K562 (cell line): ENCODE measurements at regions not wholly inside any gene's neighbourhood (a gene's known extent, or its start where the extent isn't known, plus 50 kb on each side); places are given as distances from the start of the nearest gene placed in this dataset.

Source experiments
- ATAC-seq: fragments of 200-7000 bp; cut with Tn5 transposase; 3 replicates; pipeline ENCODE4 v1.9.1; 2020; ENCODE audit warnings: moderate library complexity
- BruUV-seq: library from RNA; stranded (reverse); fragments of 400-500 nt; replicated peaks from 2 replicates; lab custom pipeline; 2021; lab: Mats Ljungman, UMichigan
- CTCF ChIA-PET: fragments of 300-600 bp; formaldehyde crosslinking; extraction: SDS; loops from one replicate; lab custom pipeline; 2021; ENCODE audit warnings: low intra/inter-chr PET ratio; lab: Yijun Ruan, JAX
- POLR2A ChIA-PET: fragments of 300-600, 350-650 bp; sonication (Branson Sonifier 250); formaldehyde crosslinking; extraction: SDS; loops from one replicate; lab custom pipeline; 2021; ENCODE audit warnings: antibody characterized with exemption, inconsistent platforms; lab: Yijun Ruan, JAX
- DNase-seq, 4 experiments: peaks; one replicate each; pipeline versions ENCODE4 v3.0.0 to v3.0.0-alpha.2; 2011 to 2018; ENCODE audit warnings: low spot score in 3 of 4, mixed read lengths in 3 of 4; ENCODE audit errors: extremely low read depth in 1 of 4
- FAIRE-seq: peaks from 2 replicates; lab custom pipeline; 2011; peaks lifted over from hg19 to GRCh38; lab: Jason Lieb, UNC
- H2AFZ ChIP-seq: 2 replicates; pipeline ENCODE4 v1.6.0; 2011; ENCODE audit warnings: low read depth, low read length, control low read depth, inconsistent platforms
- H3K27ac ChIP-seq: fragments of 200-600 bp; 3 replicates; pipeline ENCODE4 v1.8.0; 2011; ENCODE audit warnings: low read depth, mild to moderate bottlenecking, control low read depth, inconsistent platforms, low read length, moderate library complexity, mixed read lengths; ENCODE audit errors: extremely low read depth
- H3K27me3 ChIP-seq, 2 experiments: fragments of 300-600 bp in 1 of 2; 2 replicates in 1 of 2; 3 replicates in 1 of 2; pipeline versions ENCODE4 v1.6.0 to v1.8.0; 2011; ENCODE audit warnings: inconsistent platforms in 2 of 2, low read length in 2 of 2, mild to moderate bottlenecking in 1 of 2, mixed read lengths in 1 of 2, moderate library complexity in 1 of 2; ENCODE audit not compliant: control insufficient read depth in 2 of 2, insufficient read depth in 2 of 2
- H3K36me3 ChIP-seq: fragments of 300-600 bp; 3 replicates; pipeline ENCODE4 v1.8.0; 2011; ENCODE audit warnings: mild to moderate bottlenecking, low read length, inconsistent platforms; ENCODE audit not compliant: control insufficient read depth, insufficient read depth
- H3K4me1 ChIP-seq, 2 experiments: fragments of 200-600 bp in 1 of 2; replicated peaks in 1 of 2; 2 replicates in 1 of 2; 3 replicates in 1 of 2; pipeline versions ENCODE4 v1.5.1 to v1.8.0; 2011; ENCODE audit warnings: inconsistent platforms in 2 of 2, low read length in 2 of 2, mild to moderate bottlenecking in 1 of 2, mixed read lengths in 1 of 2, moderate library complexity in 1 of 2; ENCODE audit not compliant: control insufficient read depth in 2 of 2, insufficient read depth in 2 of 2
- H3K4me2 ChIP-seq: 2 replicates; pipeline ENCODE4 v1.6.1; 2011; ENCODE audit warnings: low read length, control low read depth, inconsistent platforms, mixed read lengths; ENCODE audit not compliant: insufficient read depth
- H3K4me3 ChIP-seq: fragments of 200-600 bp; sonication (generic), shearing (Covaris generic); 2 replicates; pipeline ENCODE4 v1.5.1; 2016; ENCODE audit warnings: control low read depth, inconsistent platforms
- H3K79me2 ChIP-seq: fragments of 200-600 bp; 3 replicates; pipeline ENCODE4 v1.8.0; 2011; ENCODE audit warnings: low read length, inconsistent platforms; ENCODE audit not compliant: control insufficient read depth, insufficient read depth
- H3K9ac ChIP-seq, 2 experiments: 2 replicates each; pipeline versions ENCODE4 v1.6.0 to v1.6.1; 2011; ENCODE audit warnings: low read depth in 2 of 2, low read length in 2 of 2, control low read depth in 1 of 2, inconsistent platforms in 1 of 2, mild to moderate bottlenecking in 1 of 2, mixed read lengths in 1 of 2; ENCODE audit not compliant: insufficient read depth in 1 of 2
- H3K9me1 ChIP-seq: one replicate; pipeline ENCODE4 v1.6.0; 2011; ENCODE audit warnings: inconsistent platforms, mild to moderate bottlenecking, low read length, moderate library complexity; ENCODE audit not compliant: control insufficient read depth, insufficient read depth
- H3K9me3 ChIP-seq: replicated peaks from 2 replicates; pipeline ENCODE4 v1.5.1; 2011; ENCODE audit warnings: low read depth, low read length, inconsistent platforms; ENCODE audit not compliant: control insufficient read depth, insufficient read depth
- H4K20me1 ChIP-seq: replicated peaks from 2 replicates; pipeline ENCODE4 v1.6.1; 2011; ENCODE audit warnings: low read length, inconsistent platforms, mixed read lengths; ENCODE audit not compliant: control insufficient read depth, insufficient read depth
- BDP1 ChIP-seq: IDR thresholded peaks from 3 replicates; pipeline ENCODE4 v1.6.1; 2011; ENCODE audit not compliant: insufficient read length, insufficient read depth
- BHLHE40 ChIP-seq: IDR thresholded peaks from 2 replicates; pipeline ENCODE4 v1.6.1; 2011; ENCODE audit warnings: low read length, improper control_type of control experiment
- BMI1 ChIP-seq: fragments of 150-350 bp; IDR thresholded peaks from 2 replicates; pipeline ENCODE4 v1.6.1; 2014; ENCODE audit warnings: low read length
- CHD4 ChIP-seq: fragments of 200-600 bp; sonication (generic); IDR thresholded peaks from 3 replicates; pipeline ENCODE4 v1.6.1; 2012; ENCODE audit warnings: low read depth, mild to moderate bottlenecking, mixed read lengths, low read length, inconsistent platforms; ENCODE audit not compliant: insufficient read depth, insufficient replicate concordance, poor library complexity, severe bottlenecking
- EP400 ChIP-seq: fragments of 450-650 bp; IDR thresholded peaks from 2 replicates; pipeline ENCODE4 v1.6.1; 2017; ENCODE audit warnings: antibody characterized with exemption, mild to moderate bottlenecking, moderate library complexity
- ETV1 ChIP-seq: fragments of 450-650 bp; conservative IDR thresholded peaks from 2 replicates; pipeline ENCODE4 v1.6.1; 2016; ENCODE audit warnings: missing genetic modification characterization, control low read depth, low read depth, missing compliant biosample characterization
- HEY1 ChIP-seq: fragments of 250-450 bp; sonication (Bioruptor Pico); IDR thresholded peaks from 2 replicates; pipeline ENCODE4 v1.5.0; 2020; ENCODE audit warnings: mild to moderate bottlenecking, moderate library complexity, borderline replicate concordance
- MLLT1 ChIP-seq, 2 experiments: fragments of 450-650 bp; IDR thresholded peaks; 2 replicates each; pipeline ENCODE4 v1.6.1; 2016
- POU5F1 ChIP-seq: fragments of 150-350 bp; IDR thresholded peaks from 2 replicates; pipeline ENCODE4 v1.6.1; 2014; ENCODE audit warnings: borderline replicate concordance, low read length, low read depth, mild to moderate bottlenecking; ENCODE audit not compliant: partially characterized antibody
- PTRF ChIP-seq: fragments of 450-650 bp; IDR thresholded peaks from 2 replicates; pipeline ENCODE4 v1.6.1; 2016; ENCODE audit warnings: mild to moderate bottlenecking, missing genetic modification characterization, missing compliant biosample characterization
- SAFB2 ChIP-seq: fragments of 200-400 bp; formaldehyde crosslinking; IDR thresholded peaks from 2 replicates; pipeline ENCODE4 v1.6.1; 2018; ENCODE audit warnings: borderline replicate concordance, low read length, low read depth, moderate library complexity; ENCODE audit not compliant: severe bottlenecking
- ZNF280A ChIP-seq: fragments of 450-650 bp; IDR thresholded peaks from 2 replicates; pipeline ENCODE4 v1.6.1; 2018; ENCODE audit warnings: mild to moderate bottlenecking, low read depth; ENCODE audit not compliant: partially characterized antibody
- ZNF3 ChIP-seq: fragments of 250-450 bp; sonication (Bioruptor Pico); IDR thresholded peaks from 2 replicates; pipeline ENCODE4 v1.5.0; 2021; ENCODE audit warnings: mild to moderate bottlenecking, moderate library complexity
- ZNF436 ChIP-seq: fragments of 250-450, 450-650 bp; sonication (Bioruptor Pico); formaldehyde crosslinking; IDR thresholded peaks from 2 replicates; pipeline ENCODE4 v1.7.0; 2020; ENCODE audit warnings: mild to moderate bottlenecking
- ZNF79 ChIP-seq: fragments of 250-450 bp; sonication (Bioruptor Pico); IDR thresholded peaks from 2 replicates; pipeline ENCODE4 v1.4.0; 2020; ENCODE audit warnings: low read depth, mild to moderate bottlenecking, moderate library complexity
- WGBS: fragments of 100-300 bp; shearing (Covaris generic); methylation state at CpG from one replicate; pipeline ENCODE4 v1.1.6; 2016; ENCODE audit warnings: low coverage, mixed read lengths; ENCODE audit not compliant: insufficient coverage; ENCODE audit errors: missing lambda C conversion rate; 5-methylcytosine and 5-hydroxymethylcytosine counted together
- in situ Hi-C: fragments of 300-500 bp; cut with MboI; formaldehyde crosslinking; loops from 4 replicates; pipeline ENCODE4 v1.15.0; 2018; ENCODE audit warnings: inconsistent platforms, mixed read lengths
- intact Hi-C: fragments of 100-400 bp; cut with micrococcal nuclease; formaldehyde crosslinking; loops from 2 replicates; pipeline ENCODE4 v1.14.2; 2022
- TF ChIP-seq, protein P1 (sequence below): fragments of 150-350 bp; IDR thresholded peaks from 2 replicates; pipeline ENCODE4 v1.6.1; 2014; ENCODE audit warnings: low read depth, mild to moderate bottlenecking, low read length, borderline replicate concordance

DNA sequence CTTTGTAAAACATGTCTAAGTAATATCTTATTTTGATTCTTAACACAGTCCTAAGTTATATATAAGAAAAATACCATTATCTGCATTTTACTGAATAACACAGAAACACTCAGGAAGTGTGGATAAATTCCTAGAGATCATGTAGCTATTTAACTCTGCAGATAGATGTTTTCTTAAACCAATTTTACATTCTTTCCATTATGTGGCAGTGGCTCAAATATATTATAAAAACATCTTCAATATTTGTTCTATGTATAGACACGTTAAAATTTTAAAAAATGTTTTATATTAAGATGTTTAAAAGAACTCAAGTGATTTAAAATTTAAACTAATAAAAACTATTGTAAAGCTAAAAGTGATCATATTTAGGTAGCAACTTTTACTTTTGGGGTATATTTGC is 683.8 kb downstream of the DIPK2A start:
- Histone ChIP-seq H3K36me3 (no peaks in the 10 kb centered on the region), H3K27ac (no peak overlapping the region), H3K27me3 (no peaks in the 10 kb centered on the region), H3K4me3 (no peak overlapping the region), H4K20me1 (no peaks in the 10 kb centered on the region), H3K4me2 (no peak overlapping the region), H3K4me1 (no peaks in the 10 kb centered on the region), H3K9me1 (no peaks in the 10 kb centered on the region), H3K9me3 (no peaks in the 10 kb centered on the region), H3K79me2 (no peaks in the 10 kb centered on the region), H2AFZ (no peak overlapping the region), H3K9ac (no peak overlapping the region)
- ATAC-seq (no peak), DNase-seq (no peak), FAIRE-seq (no peak)
- WGBS, result 0% methylated on average over 1 of the region's 1 CpG
- POLR2A ChIA-PET, result no interaction called here
- CTCF ChIA-PET, result no interaction called here
- intact Hi-C loops (no loop called here), in situ Hi-C loops (no loop called here)
- no TSS peak for BruUV-seq
- TF ChIP-seq, protein P1, sequence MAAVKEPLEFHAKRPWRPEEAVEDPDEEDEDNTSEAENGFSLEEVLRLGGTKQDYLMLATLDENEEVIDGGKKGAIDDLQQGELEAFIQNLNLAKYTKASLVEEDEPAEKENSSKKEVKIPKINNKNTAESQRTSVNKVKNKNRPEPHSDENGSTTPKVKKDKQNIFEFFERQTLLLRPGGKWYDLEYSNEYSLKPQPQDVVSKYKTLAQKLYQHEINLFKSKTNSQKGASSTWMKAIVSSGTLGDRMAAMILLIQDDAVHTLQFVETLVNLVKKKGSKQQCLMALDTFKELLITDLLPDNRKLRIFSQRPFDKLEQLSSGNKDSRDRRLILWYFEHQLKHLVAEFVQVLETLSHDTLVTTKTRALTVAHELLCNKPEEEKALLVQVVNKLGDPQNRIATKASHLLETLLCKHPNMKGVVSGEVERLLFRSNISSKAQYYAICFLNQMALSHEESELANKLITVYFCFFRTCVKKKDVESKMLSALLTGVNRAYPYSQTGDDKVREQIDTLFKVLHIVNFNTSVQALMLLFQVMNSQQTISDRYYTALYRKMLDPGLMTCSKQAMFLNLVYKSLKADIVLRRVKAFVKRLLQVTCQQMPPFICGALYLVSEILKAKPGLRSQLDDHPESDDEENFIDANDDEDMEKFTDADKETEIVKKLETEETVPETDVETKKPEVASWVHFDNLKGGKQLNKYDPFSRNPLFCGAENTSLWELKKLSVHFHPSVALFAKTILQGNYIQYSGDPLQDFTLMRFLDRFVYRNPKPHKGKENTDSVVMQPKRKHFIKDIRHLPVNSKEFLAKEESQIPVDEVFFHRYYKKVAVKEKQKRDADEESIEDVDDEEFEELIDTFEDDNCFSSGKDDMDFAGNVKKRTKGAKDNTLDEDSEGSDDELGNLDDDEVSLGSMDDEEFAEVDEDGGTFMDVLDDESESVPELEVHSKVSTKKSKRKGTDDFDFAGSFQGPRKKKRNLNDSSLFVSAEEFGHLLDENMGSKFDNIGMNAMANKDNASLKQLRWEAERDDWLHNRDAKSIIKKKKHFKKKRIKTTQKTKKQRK, result no peak
- TF ChIP-seq ZNF79 (CRISPR knock-in tag), result no peak
- no peak for TF ChIP-seq PTRF
- no peak for TF ChIP-seq BDP1
- no peak for TF ChIP-seq ZNF436 (CRISPR knock-in tag)
- TF ChIP-seq ZNF3 (CRISPR knock-in tag), result no peak
- TF ChIP-seq MLLT1 (IDR thresholded peaks at IDR 0.05), result no peak
- no peak for TF ChIP-seq CHD4
- no peak for TF ChIP-seq SAFB2
- TF ChIP-seq ETV1, result no peak
- no peak for TF ChIP-seq HEY1 (CRISPR knock-in tag)
- no peak for TF ChIP-seq ZNF280A
- no peak for TF ChIP-seq POU5F1
- no peak for TF ChIP-seq BMI1
- TF ChIP-seq EP400, result no peak
- TF ChIP-seq BHLHE40, result no peak
